Left ventricle myocardium inferior (tissue), 1 donor: ENCODE measurements at regions not wholly inside any gene's neighbourhood (a gene's known extent, or its start where the extent isn't known, plus 50 kb on each side); places are given as distances from the start of the nearest gene placed in this dataset.
"Not testable (repeated sequence)": the region's sequence is repeated elsewhere in the genome, so short reads cannot be mapped to it uniquely, and the experiment has no call there.

ENCODE experiments used
- DNase-seq: peaks from one replicate; pipeline ENCODE4 v3.0.0-alpha.2; 2020
- H3K27ac ChIP-seq: fragments of 200-600 bp; replicated peaks from 2 replicates; pipeline ENCODE4 v1.8.0; 2021
- H3K27me3 ChIP-seq: fragments of 200-600 bp; 2 replicates; pipeline ENCODE4 v1.8.0; 2021; ENCODE audit warnings: low read depth
- H3K36me3 ChIP-seq: fragments of 200-600 bp; 2 replicates; pipeline ENCODE4 v1.8.0; 2021
- H3K4me1 ChIP-seq: fragments of 200-600 bp; 2 replicates; pipeline ENCODE4 v1.8.0; 2021
- H3K4me3 ChIP-seq: fragments of 200-600 bp; 2 replicates; pipeline ENCODE4 v1.8.0; 2021; ENCODE audit warnings: mild to moderate bottlenecking, moderate library complexity
- H3K9me3 ChIP-seq: fragments of 200-600 bp; replicated peaks from 2 replicates; pipeline ENCODE4 v1.8.0; 2021
- CTCF ChIP-seq: fragments of 200-600 bp; IDR thresholded peaks from 2 replicates; pipeline ENCODE4 v1.8.0; 2021; ENCODE audit warnings: antibody characterized with exemption, mild to moderate bottlenecking, borderline replicate concordance
- intact Hi-C: fragments of 100-400 bp; cut with micrococcal nuclease; formaldehyde crosslinking; loops from one replicate; pipeline ENCODE4 v1.11.0; 2022
- donor health status: DM: no; HTN: yes; CAD: no; lungs with severe emphysema.

DNA sequence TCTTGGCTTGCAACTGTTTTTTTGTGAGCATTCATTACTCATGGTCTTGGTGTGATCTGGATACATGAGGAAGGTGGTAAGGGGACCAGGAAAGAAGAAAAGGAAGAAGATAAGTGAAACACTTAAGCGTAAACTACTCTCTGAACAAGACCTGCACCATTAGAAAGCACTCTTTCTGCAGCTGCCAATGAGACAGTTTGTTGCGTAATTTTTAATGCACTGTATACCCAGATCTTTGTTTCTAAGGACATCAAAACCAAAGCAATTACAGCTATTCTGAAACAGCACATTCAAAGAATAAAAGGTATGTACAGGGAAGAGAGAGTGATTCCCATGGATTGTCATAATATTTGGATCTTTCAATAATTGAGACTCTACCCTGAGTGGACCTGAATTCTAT lies 147.4 kb downstream of the BLID start:
- no peak for TF ChIP-seq CTCF
- intact Hi-C loops, result no loop called here
- no peaks in the 10 kb centered on the region for H3K36me3 ChIP-seq
- DNase-seq, result no peak
- H3K27ac ChIP-seq, result no peak overlapping the region
- peaks cover 6% of the 10 kb centered on the region for H3K4me1 ChIP-seq
- no peak overlapping the region for H3K4me3 ChIP-seq
- H3K27me3 ChIP-seq, result no peaks in the 10 kb centered on the region
- H3K9me3 ChIP-seq, result peaks cover 7% of the 10 kb centered on the region

DNA sequence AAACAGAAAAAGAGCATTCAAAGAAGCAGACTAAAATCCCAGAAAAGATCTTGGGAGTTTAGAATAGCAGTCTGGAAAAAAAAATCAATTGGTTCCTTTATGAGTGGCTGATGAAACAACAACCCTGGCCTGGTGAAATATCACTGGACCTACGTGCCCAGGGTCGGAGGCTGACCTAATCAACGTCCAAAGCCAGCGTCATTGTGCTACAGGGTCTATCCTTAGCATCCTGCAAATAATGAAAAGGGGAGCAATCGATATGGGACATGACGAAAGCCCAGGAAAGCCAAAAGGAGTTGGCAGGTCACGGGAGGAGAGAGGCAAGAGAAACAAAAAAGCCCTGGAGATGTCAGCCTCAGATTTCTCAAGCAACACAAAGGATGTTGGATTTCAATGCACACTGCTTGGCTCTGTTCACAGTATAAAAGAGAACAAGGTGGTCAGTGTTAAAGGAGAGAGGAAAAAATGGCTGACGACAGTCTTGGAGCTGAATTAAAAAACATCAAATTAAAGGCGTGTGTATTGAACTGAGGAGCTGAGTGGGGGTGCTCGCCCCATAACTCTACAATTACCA lies 148.8 kb downstream of the BLID start:
- no peak for TF ChIP-seq CTCF
- intact Hi-C loops, result no loop called here
- H3K27me3 ChIP-seq, result no peaks in the 10 kb centered on the region
- H3K36me3 ChIP-seq, result no peaks in the 10 kb centered on the region
- no peak for DNase-seq
- H3K4me1 ChIP-seq, result peaks cover 6% of the 10 kb centered on the region
- H3K9me3 ChIP-seq, result no peaks in the 10 kb centered on the region
- no peak overlapping the region for H3K4me3 ChIP-seq
- H3K27ac ChIP-seq, result no peak overlapping the region

DNA sequence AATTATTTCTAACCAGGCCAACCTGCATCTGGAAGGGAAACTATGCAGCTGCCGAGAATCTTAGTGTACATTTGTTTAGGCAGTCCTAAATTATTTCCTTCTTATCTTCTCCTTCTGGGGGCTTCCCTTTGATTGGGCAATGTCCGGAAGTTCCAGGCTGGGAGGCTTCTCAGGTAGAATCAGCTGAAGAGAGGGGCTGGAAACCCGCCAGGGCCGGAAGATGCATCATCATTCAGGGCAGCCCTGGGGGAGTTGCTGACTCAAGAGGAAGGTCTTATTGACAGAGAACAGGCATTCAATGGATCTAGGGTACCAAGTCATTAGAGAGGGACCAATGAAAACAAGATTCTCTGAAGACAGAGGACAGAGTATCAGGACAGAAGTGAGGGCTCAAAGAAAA lies 150.7 kb downstream of the BLID start:
- H3K4me1 ChIP-seq, result peaks cover 6% of the 10 kb centered on the region
- peak; percentile 15 for DNase-seq
- no peaks in the 10 kb centered on the region for H3K9me3 ChIP-seq
- no peaks in the 10 kb centered on the region for H3K27me3 ChIP-seq
- no peak overlapping the region for H3K4me3 ChIP-seq
- no peaks in the 10 kb centered on the region for H3K36me3 ChIP-seq
- TF ChIP-seq CTCF, result no peak
- H3K27ac ChIP-seq, result no peak overlapping the region
- intact Hi-C loops, result no loop called here

GRCh38 chr11:121964591-121964990 lies 151.4 kb downstream of the BLID start:
- DNase-seq, result no peak
- TF ChIP-seq CTCF, result no peak
- Histone ChIP-seq H3K27me3 (no peaks in the 10 kb centered on the region), H3K9me3 (no peaks in the 10 kb centered on the region), H3K27ac (no peak overlapping the region), H3K4me3 (no peak overlapping the region), H3K4me1 (peaks cover 6% of the 10 kb centered on the region), H3K36me3 (no peaks in the 10 kb centered on the region)
- intact Hi-C loops, result no loop called here

- H3K9me3 ChIP-seq, H3K27ac ChIP-seq, H3K4me3 ChIP-seq, H3K4me1 ChIP-seq, H3K36me3 ChIP-seq, DNase-seq, intact Hi-C loops, H3K27me3 ChIP-seq: not testable (repeated sequence)
Measured at GRCh38 chr11:121963846-121964245, 152.2 kb downstream of the BLID start.

DNA sequence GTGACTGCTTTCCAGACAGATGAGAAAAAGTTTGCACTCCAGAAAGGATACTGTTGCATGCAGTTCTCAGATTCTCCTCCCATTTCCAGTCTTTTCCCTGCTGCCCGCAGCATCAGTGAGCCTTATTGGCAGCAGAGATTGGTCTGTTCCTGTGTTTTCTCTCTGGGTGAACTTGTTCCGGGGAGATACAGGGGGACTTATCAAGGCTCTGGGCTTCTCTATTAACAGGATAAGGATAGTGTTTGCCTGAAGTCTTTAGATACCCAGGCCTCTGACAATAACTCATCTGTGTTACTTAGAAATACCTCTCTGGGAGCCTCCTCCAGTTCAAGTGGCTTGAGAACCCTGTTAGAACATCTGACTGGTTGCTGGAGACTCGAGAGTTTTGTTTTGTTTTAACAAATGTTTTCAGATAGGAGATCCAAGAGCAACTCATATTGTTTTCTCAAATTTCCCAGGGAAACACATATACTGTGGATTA lies 154.7 kb downstream of the BLID start:
- Histone ChIP-seq H3K27ac (no peak overlapping the region), H3K9me3 (no peaks in the 10 kb centered on the region), H3K4me3 (no peak overlapping the region), H3K36me3 (no peaks in the 10 kb centered on the region), H3K27me3 (peaks cover 5% of the 10 kb centered on the region), H3K4me1 (peaks cover 6% of the 10 kb centered on the region)
- intact Hi-C loops, result no loop called here
- TF ChIP-seq CTCF, result no peak
- no peak for DNase-seq
